ENCODE measurements at regions not wholly inside any gene's neighbourhood (a gene's known extent, or its start where the extent isn't known, plus 50 kb on each side); places are given as distances from the start of the nearest gene placed in this dataset.
"Not testable (repeated sequence)": the region's sequence is repeated elsewhere in the genome, so short reads cannot be mapped to it uniquely, and the experiment has no call there.

DNA sequence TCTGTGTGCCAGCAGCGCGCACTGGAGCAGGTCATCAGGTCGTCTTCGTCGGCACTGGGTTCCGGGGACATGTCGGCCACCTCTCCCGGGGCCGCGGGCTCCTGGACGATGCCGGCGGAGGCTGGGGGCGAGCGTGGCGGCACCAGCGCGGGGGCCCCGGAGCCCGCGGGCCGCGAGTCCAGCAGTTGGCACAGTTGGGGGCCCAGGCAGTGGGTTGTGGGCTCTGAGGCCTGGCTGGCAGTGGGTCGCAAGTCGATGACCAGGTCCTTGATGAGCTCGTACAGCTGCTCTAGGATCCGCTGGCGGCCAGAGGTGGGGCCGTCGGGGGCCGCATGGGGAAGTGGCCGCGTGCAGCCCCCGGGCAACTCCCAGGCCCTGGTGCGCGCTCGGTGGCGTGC is 300.5 kb downstream of the CCDC74A start:
- no peak overlapping the region for H3K27ac ChIP-seq
- intact Hi-C loops (cut with DNase I; ENCODE audit: low total_unique reads): no loop called here

DNA sequence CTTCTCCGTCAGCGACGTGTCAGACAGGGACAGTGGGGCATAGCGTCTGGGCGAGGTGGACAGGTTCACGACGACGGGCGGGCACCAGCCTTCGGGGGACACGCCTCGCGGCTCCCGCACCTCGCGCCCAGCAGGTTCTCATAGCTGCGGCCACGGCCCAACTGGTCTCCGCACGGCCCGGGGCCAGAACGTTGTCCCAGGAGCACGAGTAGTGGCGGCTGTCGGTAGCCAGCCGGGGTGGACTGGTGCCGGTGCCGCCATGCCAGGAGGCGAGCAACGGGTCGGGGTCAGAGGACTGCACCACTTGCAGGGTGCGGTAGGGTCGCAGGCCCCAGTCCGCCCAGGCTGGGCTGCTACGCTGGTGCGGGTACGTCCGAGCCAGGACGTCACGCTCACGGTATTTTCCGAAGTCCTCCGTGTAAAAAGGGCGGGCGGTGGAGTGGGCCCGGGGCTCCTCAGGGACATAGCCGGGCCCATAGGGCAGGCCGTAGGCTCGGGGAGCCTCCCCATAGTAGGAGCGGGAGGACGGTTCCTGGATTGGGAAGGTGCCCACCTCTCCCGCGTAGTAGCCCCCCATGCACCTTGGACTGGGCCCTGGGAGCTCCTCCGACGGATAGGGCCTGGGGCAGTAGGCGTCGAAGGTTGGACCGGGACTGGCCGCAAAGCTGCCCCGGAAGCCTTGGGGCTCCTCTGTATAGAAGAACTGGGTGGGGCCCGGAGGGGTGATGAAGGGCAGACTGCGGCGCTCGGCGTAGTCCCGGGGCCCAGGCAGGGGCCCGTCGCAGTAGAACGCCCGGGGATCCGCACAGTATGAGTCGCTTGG is 301.2 kb downstream of the CCDC74A start:
- H3K27me3 ChIP-seq (replicated peaks in 1 of 7): peaks cover 0 to 31% (median 0%) of the 10 kb centered on the region in 7 donors
- intact Hi-C loops (cut with DNase I; ENCODE audit: low total_unique reads); H3K27ac ChIP-seq; H3K36me3 ChIP-seq; H3K4me3 ChIP-seq; H3K4me1 ChIP-seq: not testable (repeated sequence)
- H3K9me3 ChIP-seq: peaks cover 0 to 30% (median 6%) of the 10 kb centered on the region in 8 donors
- WGBS, 5 donors: 93 to 95% (median 94%) methylated on average over 45 to 72 of the region's 72 CpGs
- peak; percentile 74 for DNase-seq

More for the DNA sequence above, 300.5 kb downstream of the CCDC74A start:
- Histone ChIP-seq H3K36me3 (no peaks in the 10 kb centered on the region), H3K27me3 (replicated peaks in 1 of 7) (peaks cover 0 to 31% (median 0%) of the 10 kb centered on the region in 7 donors), H3K4me3 (no peak overlapping the region), H3K9me3 (peaks cover 0 to 30% (median 6%) of the 10 kb centered on the region in 8 donors), H3K4me1 (no peaks in the 10 kb centered on the region)
- TF ChIP-seq POLR2A (IDR thresholded peaks at IDR 0.05) (no peak), POLR2AphosphoS5 (IDR thresholded peaks at IDR 0.05) (no peak)
- TF ChIP-seq, protein P1, sequence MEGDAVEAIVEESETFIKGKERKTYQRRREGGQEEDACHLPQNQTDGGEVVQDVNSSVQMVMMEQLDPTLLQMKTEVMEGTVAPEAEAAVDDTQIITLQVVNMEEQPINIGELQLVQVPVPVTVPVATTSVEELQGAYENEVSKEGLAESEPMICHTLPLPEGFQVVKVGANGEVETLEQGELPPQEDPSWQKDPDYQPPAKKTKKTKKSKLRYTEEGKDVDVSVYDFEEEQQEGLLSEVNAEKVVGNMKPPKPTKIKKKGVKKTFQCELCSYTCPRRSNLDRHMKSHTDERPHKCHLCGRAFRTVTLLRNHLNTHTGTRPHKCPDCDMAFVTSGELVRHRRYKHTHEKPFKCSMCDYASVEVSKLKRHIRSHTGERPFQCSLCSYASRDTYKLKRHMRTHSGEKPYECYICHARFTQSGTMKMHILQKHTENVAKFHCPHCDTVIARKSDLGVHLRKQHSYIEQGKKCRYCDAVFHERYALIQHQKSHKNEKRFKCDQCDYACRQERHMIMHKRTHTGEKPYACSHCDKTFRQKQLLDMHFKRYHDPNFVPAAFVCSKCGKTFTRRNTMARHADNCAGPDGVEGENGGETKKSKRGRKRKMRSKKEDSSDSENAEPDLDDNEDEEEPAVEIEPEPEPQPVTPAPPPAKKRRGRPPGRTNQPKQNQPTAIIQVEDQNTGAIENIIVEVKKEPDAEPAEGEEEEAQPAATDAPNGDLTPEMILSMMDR (IDR thresholded peaks at IDR 0.05 in 8 of 11, conservative IDR thresholded peaks at IDR 0.05 in 3 of 11): no peak
- WGBS, 5 donors: 90 to 94% (median 93%) methylated on average over 6 to 38 of the region's 38 CpGs
- no peak for DNase-seq

DNA sequence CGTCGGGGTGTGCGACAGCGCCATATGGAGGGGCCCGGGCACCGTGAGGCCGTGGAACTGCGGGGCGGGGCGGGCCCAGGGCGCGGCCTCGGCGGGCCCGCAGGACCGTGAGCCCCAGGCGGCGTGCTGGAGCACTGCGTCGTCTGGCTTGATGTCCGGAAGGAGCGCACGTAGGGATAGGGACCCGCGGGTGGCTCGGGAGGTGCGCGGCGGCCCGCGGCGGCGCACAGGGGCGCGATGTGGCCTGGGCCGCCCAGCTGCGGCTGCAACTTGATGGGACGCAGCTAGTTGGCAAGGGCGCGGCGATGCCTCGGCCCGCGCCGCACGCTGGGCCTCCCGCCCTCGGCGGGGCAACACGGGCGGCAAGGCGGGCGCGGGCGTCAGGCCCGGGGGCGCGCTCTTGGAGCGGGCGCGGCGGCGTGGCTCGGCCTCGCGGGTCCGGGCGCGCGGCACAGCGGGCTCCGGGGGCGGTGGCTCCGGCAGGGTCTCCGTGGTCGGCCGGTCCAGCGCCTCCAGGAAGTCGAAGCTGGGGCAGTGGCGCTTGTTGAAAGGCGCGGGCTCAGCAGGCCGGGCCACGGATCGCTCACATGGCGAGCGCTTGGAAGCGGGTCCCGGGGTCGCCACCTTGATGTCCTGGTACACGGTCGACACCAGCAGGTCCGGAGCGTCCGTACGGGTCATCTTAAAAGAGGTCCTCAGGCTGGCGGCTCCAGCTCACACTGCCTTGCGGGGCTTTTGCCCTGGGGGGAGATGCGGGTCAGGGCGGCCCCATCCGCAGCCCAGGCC is 302.0 kb downstream of the CCDC74A start:
- intact Hi-C loops (cut with DNase I; ENCODE audit: low total_unique reads); H3K4me1 ChIP-seq; DNase-seq; H3K27ac ChIP-seq; H3K36me3 ChIP-seq: not testable (repeated sequence)
- Histone ChIP-seq H3K27me3 (replicated peaks in 1 of 7) (peaks cover 0 to 31% (median 0%) of the 10 kb centered on the region in 7 donors), H3K4me3 (peak overlapping the region in 1 of 8 donors; percentile 9), H3K9me3 (peaks cover 0 to 30% (median 6%) of the 10 kb centered on the region in 8 donors)
- WGBS, 5 donors: 28 to 55% (median 32%) methylated on average over 47 to 101 of the region's 101 CpGs

DNA sequence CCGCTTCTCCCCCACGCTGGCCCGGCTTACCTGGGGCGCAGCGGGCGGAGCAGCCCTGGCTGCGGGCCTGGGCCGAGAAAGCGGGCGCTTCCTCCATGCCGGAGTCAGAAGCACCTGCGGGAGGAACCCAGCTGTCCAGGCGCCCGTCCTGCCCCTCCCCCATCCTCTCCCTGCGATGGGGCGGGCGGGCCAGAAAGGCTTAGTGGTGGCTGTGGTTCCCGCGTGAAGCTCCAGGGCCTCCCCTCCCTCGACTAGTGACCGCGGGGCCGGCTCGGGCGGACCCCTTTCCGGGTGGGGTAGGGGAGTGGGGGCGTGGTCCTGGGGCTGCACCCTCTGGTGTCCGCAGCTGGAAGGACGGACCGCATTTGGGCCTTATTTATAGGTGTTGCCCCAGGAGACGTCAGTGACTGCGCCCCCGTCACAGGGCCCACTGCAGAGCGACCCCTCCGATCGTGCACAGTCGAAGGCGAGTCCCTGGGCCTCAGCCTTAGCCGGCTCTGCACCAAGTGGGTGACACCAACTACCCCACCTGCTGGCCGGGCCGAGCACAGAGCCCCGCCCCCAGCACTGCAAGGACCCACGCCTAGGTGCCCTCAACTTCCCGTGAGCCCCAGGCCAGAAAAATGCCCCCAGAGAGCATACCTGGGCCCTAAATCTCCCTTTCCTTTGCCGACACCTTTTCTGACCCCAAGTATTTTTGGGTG is 302.7 kb downstream of the CCDC74A start:
- H3K27me3 ChIP-seq (replicated peaks in 1 of 7): peaks cover 0 to 31% (median 0%) of the 10 kb centered on the region in 7 donors
- DNase-seq: not testable (repeated sequence)

DNA sequence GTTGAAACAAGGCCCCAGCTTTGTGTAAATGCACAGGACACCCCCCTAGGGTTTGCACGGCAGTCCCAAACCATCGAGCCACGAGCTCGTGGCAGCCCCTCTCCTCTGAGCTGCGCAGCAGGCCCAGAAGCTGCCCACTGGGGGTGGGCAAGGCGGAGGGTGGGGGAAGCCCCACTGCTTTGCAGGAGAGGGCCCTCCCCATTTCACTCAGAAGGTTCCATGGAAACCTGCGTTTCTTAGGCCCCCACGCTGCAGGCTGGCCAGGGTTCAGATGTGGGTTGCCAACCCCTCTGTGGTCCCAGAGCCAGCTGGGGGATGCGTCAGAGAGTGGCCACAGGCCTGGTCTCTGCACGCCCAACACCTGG is 303.2 kb downstream of the CCDC74A start:
- H3K4me1 ChIP-seq; H3K27ac ChIP-seq; H3K36me3 ChIP-seq; intact Hi-C loops (cut with DNase I; ENCODE audit: low total_unique reads); H3K4me3 ChIP-seq; DNase-seq: not testable (repeated sequence)
- WGBS, 5 donors: 78 to 90% (median 82%) methylated on average over 4 to 10 of the region's 10 CpGs
- H3K9me3 ChIP-seq: peaks cover 0 to 30% (median 6%) of the 10 kb centered on the region in 8 donors
- H3K27me3 ChIP-seq (replicated peaks in 1 of 7): peaks cover 0 to 33% (median 0%) of the 10 kb centered on the region in 7 donors

More for the DNA sequence above, 302.7 kb downstream of the CCDC74A start:
- intact Hi-C loops (cut with DNase I; ENCODE audit: low total_unique reads); H3K4me1 ChIP-seq; H3K27ac ChIP-seq; H3K36me3 ChIP-seq: not testable (repeated sequence)
- peak overlapping the region in 1 of 8 donors; percentile 9 for H3K4me3 ChIP-seq
- WGBS, 5 donors: 56 to 77% (median 70%) methylated on average over 27 to 45 of the region's 45 CpGs
- peaks cover 0 to 30% (median 6%) of the 10 kb centered on the region in 8 donors for H3K9me3 ChIP-seq
